Ishikawa (cell line): ENCODE measurements at regions not wholly inside any gene's neighbourhood (a gene's known extent, or its start where the extent isn't known, plus 50 kb on each side); places are given as distances from the start of the nearest gene placed in this dataset.

Source experiments
- CEBPB ChIP-seq: IDR thresholded peaks from 2 replicates; pipeline ENCODE4 v1.6.1; 2012
- EGR1 ChIP-seq: IDR thresholded peaks from 2 replicates; pipeline ENCODE4 v1.6.1; 2012
- FOXM1 ChIP-seq: IDR thresholded peaks from 2 replicates; pipeline ENCODE4 v1.6.1; 2012; ENCODE audit warnings: low read depth, borderline replicate concordance
- TAF1 ChIP-seq: IDR thresholded peaks from 2 replicates; pipeline ENCODE4 v1.6.1; 2012; ENCODE audit warnings: low read depth, mild to moderate bottlenecking
- TCF12 ChIP-seq: IDR thresholded peaks from 2 replicates; pipeline ENCODE4 v1.6.1; 2012; ENCODE audit warnings: low read depth
- YY1 ChIP-seq: IDR thresholded peaks from 2 replicates; pipeline ENCODE4 v1.6.1; 2012; ENCODE audit warnings: low read depth
- TF ChIP-seq, protein P1 (sequence below): IDR thresholded peaks from 2 replicates; pipeline ENCODE4 v1.6.1; 2012; ENCODE audit warnings: low read depth, mild to moderate bottlenecking

DNA sequence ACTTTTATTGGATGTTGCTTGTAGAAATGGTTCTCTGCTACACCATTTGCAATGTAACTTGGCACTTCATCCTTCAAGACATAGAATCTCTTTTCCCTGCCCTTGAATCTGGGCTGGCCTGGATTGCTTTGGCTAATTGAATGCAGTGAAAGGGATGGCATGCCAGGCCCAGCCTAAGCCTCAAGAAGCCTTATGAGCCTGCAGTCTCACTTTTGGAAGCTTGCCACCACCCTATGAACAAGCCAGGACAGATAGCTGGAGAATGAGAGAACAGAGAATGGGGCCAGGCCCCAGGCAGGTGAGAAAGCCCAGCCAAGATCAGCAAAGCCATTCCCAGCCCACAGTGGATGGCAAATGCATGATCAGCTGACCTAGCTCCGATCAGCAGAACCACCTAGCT lies 117.0 kb upstream of the ADRA1D start:
- TF ChIP-seq EGR1 (no peak), TCF12 (no peak), CEBPB (no peak), FOXM1 (no peak), TAF1 (no peak), YY1 (no peak)
- TF ChIP-seq, protein P1, sequence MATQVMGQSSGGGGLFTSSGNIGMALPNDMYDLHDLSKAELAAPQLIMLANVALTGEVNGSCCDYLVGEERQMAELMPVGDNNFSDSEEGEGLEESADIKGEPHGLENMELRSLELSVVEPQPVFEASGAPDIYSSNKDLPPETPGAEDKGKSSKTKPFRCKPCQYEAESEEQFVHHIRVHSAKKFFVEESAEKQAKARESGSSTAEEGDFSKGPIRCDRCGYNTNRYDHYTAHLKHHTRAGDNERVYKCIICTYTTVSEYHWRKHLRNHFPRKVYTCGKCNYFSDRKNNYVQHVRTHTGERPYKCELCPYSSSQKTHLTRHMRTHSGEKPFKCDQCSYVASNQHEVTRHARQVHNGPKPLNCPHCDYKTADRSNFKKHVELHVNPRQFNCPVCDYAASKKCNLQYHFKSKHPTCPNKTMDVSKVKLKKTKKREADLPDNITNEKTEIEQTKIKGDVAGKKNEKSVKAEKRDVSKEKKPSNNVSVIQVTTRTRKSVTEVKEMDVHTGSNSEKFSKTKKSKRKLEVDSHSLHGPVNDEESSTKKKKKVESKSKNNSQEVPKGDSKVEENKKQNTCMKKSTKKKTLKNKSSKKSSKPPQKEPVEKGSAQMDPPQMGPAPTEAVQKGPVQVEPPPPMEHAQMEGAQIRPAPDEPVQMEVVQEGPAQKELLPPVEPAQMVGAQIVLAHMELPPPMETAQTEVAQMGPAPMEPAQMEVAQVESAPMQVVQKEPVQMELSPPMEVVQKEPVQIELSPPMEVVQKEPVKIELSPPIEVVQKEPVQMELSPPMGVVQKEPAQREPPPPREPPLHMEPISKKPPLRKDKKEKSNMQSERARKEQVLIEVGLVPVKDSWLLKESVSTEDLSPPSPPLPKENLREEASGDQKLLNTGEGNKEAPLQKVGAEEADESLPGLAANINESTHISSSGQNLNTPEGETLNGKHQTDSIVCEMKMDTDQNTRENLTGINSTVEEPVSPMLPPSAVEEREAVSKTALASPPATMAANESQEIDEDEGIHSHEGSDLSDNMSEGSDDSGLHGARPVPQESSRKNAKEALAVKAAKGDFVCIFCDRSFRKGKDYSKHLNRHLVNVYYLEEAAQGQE, result no peak
